ENCODE measurements at regions not wholly inside any gene's neighbourhood (a gene's known extent, or its start where the extent isn't known, plus 50 kb on each side); places are given as distances from the start of the nearest gene placed in this dataset.

DNA sequence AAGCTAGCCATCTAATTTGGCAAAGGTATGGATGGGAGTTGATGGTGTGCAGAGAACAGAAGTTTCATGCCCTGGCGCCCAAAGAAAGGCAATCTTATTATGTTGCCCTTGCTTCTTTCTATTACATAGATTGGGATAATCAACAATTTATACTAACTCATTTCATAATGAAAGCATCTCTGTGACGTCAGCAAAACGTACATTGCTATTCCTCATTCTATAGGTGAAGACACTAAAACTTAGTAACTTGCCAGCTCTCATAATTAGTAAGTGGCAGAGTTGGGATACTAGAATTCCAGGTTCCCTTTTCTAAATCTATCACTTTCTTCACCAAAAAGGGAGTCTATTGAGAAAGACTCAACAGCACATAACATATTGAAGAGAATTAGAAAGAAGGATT, 374.8 kb downstream of the NR2F1-AS1 start:
- Histone ChIP-seq H3K4me3 (no peak overlapping the region), H3K9me3 (no peaks in the 10 kb centered on the region), H3K27me3 (no peaks in the 10 kb centered on the region), H3K36me3 (no peaks in the 10 kb centered on the region), H3K27ac (no peak overlapping the region), H3K4me1 (peaks cover 0 to 4% (median 0%) of the 10 kb centered on the region in 3 donors)
- 80 to 89% methylated on average over 3 of the region's 3 CpGs for WGBS, 2 donors (ENCODE audit: low coverage in 1 of 2)
- TF ChIP-seq POLR2AphosphoS5 (IDR thresholded peaks at IDR 0.05) (no peak), POLR2A (IDR thresholded peaks at IDR 0.05) (no peak), EP300 (IDR thresholded peaks at IDR 0.05) (no peak)
- TF ChIP-seq, protein P1, sequence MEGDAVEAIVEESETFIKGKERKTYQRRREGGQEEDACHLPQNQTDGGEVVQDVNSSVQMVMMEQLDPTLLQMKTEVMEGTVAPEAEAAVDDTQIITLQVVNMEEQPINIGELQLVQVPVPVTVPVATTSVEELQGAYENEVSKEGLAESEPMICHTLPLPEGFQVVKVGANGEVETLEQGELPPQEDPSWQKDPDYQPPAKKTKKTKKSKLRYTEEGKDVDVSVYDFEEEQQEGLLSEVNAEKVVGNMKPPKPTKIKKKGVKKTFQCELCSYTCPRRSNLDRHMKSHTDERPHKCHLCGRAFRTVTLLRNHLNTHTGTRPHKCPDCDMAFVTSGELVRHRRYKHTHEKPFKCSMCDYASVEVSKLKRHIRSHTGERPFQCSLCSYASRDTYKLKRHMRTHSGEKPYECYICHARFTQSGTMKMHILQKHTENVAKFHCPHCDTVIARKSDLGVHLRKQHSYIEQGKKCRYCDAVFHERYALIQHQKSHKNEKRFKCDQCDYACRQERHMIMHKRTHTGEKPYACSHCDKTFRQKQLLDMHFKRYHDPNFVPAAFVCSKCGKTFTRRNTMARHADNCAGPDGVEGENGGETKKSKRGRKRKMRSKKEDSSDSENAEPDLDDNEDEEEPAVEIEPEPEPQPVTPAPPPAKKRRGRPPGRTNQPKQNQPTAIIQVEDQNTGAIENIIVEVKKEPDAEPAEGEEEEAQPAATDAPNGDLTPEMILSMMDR (IDR thresholded peaks at IDR 0.05) = no peak
- ATAC-seq = no peak

DNA sequence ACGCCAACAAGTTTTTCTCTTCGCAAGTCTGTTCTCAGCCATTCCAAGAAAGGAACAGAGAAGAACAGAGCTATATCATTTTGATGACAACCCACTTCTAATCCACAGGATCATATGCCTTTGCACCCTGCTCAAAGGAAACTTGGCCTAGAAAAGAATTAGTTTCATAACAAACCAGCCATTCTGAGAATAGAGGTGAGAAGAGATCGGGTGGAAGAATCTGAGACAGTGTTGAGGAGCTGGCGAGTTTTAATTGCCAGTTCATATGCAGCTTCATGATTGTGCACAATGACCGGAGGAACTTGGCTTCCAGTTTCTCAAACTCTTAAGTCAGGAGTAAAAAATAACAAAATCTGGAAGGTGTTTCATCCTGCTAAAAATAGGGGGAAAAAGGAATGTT, 380.0 kb downstream of the NR2F1-AS1 start:
- Histone ChIP-seq H3K27ac (no peak overlapping the region), H3K27me3 (no peaks in the 10 kb centered on the region), H3K9me3 (no peaks in the 10 kb centered on the region), H3K4me1 (no peaks in the 10 kb centered on the region), H3K36me3 (no peaks in the 10 kb centered on the region), H3K4me3 (no peak overlapping the region)
- TF ChIP-seq, protein P1 (IDR thresholded peaks at IDR 0.05) = no peak
- TF ChIP-seq EP300 (IDR thresholded peaks at IDR 0.05) (no peak), POLR2AphosphoS5 (IDR thresholded peaks at IDR 0.05) (no peak), POLR2A (IDR thresholded peaks at IDR 0.05) (no peak)
- no peak for ATAC-seq
- WGBS, 2 donors (ENCODE audit: low coverage in 1 of 2) = 45 to 81% methylated on average over 3 to 5 of the region's 5 CpGs

DNA sequence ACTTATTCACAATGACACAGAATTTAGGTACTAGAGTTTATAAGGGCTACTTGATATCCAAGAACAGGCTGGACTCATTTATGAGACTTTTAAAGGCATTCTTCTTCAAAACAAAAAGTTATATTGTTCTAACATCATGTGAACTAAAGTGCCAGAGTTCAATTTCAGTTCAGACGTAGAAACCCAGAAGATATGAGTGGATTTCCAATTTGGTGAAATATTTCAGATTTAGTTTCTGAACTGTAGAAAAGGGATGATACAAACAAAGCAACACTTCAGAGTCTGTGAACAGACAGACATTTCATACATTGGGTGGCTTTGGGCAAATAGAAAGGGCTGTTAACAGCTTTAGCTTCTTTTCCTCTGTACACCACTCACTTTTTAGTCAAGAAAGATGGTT, 384.0 kb downstream of the NR2F1-AS1 start:
- no peak for TF ChIP-seq POLR2A (IDR thresholded peaks at IDR 0.05)
- TF ChIP-seq, protein P1 (IDR thresholded peaks at IDR 0.05) = no peak
- TF ChIP-seq POLR2AphosphoS5 (IDR thresholded peaks at IDR 0.05) = no peak
- TF ChIP-seq EP300 (IDR thresholded peaks at IDR 0.05) = no peak
- no peak overlapping the region for H3K4me3 ChIP-seq
- H3K9me3 ChIP-seq = no peaks in the 10 kb centered on the region
- ATAC-seq = no peak
- 75 to 81% methylated on average over 1 of the region's 1 CpG for WGBS, 2 donors (ENCODE audit: low coverage in 1 of 2)
- no peaks in the 10 kb centered on the region for H3K27me3 ChIP-seq
- no peaks in the 10 kb centered on the region for H3K36me3 ChIP-seq
- H3K27ac ChIP-seq = no peak overlapping the region
- H3K4me1 ChIP-seq = peaks cover 0 to 19% (median 0%) of the 10 kb centered on the region in 3 donors

DNA sequence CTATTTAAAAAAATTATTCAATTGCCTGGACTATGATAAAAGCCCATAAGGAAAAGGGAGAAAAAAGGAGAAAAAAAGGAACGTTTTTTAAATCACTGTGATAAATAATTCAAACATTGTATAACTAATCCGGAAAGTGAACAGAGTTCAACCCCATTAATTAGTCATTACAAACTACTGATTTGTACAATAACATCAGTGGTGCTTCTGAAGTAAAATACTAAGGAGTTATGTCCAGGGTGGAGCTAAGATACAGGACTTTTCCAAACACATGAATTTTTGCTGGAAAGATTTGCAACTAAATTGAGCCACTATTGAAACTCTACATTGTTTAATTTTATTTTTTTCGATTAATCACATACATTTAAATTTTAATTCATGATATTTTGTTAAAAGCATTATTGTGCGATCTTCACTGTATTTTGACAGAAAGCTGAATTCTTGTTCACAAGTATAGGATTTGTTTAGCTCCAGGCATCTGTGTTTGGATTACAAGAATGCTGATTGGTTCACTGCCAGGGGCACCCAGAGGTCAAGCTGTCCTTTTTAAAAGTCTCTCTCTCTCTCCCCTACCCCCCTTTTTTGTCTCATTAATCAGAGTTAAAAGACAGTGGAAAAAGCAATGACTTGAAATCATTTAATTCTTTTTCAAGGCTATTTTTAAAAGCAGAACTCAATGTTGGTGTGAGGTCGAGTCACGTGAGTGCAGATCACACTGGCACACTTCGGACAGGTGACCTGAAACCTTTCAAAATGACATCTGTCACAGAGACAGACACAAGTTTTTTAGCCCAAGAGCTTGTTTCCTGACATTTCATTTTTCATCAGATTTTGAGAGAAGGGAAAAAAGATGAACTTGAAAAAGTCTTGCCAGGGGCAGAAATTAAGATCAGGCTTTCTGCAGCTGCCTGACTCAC, 387.3 kb downstream of the NR2F1-AS1 start:
- WGBS, 2 donors (ENCODE audit: low coverage in 1 of 2) = 13 to 22% methylated on average over 7 of the region's 7 CpGs
- no peaks in the 10 kb centered on the region for H3K36me3 ChIP-seq
- no peak overlapping the region for H3K4me3 ChIP-seq
- TF ChIP-seq EP300 (IDR thresholded peaks at IDR 0.05) (no peak), POLR2AphosphoS5 (IDR thresholded peaks at IDR 0.05) (no peak), POLR2A (IDR thresholded peaks at IDR 0.05) (no peak)
- TF ChIP-seq, protein P1 (IDR thresholded peaks at IDR 0.05) = no peak
- no peak for ATAC-seq
- no peak overlapping the region for H3K27ac ChIP-seq
- H3K27me3 ChIP-seq = no peaks in the 10 kb centered on the region
- peaks cover 0 to 19% (median 0%) of the 10 kb centered on the region in 3 donors for H3K4me1 ChIP-seq
- no peaks in the 10 kb centered on the region for H3K9me3 ChIP-seq

DNA sequence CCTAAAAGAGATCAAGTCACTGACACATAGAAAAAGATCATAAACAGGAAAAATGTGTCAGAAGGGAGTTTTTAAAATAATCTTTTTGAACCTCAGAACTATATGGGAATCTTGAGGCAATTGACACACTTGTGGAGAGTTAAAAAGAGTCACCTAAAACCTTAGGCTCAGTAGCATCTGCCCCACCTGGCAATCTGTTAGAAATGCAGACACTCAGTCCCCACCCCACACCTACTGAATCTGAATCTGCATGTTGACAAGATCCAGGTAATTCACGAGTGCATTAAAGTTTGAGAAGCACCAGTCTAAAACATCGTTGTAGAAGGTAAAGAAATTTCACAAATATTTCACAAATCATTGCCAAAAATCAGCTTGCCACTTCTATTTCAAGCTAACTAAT, 388.3 kb downstream of the NR2F1-AS1 start:
- H3K27me3 ChIP-seq = no peaks in the 10 kb centered on the region
- H3K27ac ChIP-seq = no peak overlapping the region
- no peak overlapping the region for H3K4me3 ChIP-seq
- H3K36me3 ChIP-seq = no peaks in the 10 kb centered on the region
- WGBS, 2 donors (ENCODE audit: low coverage in 1 of 2) = 89 to 100% methylated on average over 2 of the region's 2 CpGs
- H3K9me3 ChIP-seq = no peaks in the 10 kb centered on the region
- peaks cover 0 to 19% (median 0%) of the 10 kb centered on the region in 3 donors for H3K4me1 ChIP-seq
- ATAC-seq = no peak
- TF ChIP-seq, protein P1 (IDR thresholded peaks at IDR 0.05) = no peak
- TF ChIP-seq POLR2AphosphoS5 (IDR thresholded peaks at IDR 0.05) (no peak), EP300 (IDR thresholded peaks at IDR 0.05) (no peak), POLR2A (IDR thresholded peaks at IDR 0.05) (no peak)
